ENCODE measurements at regions not wholly inside any gene's neighbourhood (a gene's known extent, or its start where the extent isn't known, plus 50 kb on each side); places are given as distances from the start of the nearest gene placed in this dataset.

DNA sequence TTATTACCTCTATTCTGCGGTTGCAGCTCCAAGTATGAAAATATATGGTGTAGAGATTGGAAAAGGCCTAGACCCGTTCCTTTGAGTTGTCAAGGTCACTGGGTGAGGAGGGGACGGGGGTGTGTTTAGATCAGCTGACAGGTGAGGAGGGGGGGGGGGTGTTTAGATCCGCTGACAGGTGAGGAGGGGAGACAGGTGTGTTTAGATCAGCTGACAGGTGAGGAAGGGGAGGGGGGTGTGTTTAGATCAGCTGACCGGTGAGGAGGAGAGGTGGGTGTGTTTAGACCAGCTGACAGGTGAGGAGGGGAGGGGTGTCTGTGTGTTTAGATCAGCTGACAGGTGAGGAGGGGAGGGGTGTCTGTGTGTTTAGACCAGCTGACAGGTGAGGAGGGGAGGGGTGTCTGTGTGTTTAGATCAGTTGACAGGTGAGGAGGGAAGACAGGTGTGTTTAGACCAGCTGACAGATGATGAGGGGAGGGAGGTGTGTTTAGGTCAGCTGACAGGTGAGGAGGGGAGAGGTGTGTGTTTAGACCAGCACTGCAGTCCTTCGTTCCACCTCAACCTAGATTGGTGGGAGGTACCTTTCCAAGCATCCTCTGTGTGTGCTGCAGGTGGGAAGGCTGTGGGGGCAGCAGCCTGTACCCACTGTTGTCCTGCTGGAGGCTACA is 655.0 kb upstream of the ADARB2 start:
- no peaks in the 10 kb centered on the region for H3K27me3 ChIP-seq
- no peak overlapping the region for H3K27ac ChIP-seq
- no peaks in the 10 kb centered on the region for H3K36me3 ChIP-seq
- no peak for DNase-seq (ENCODE audit: low spot score in 2 of 2)
- WGBS = 55% methylated on average over 5 of the region's 6 CpGs
- no peaks in the 10 kb centered on the region for H3K9me3 ChIP-seq
- no peak overlapping the region for H3K4me3 ChIP-seq
- H3K4me1 ChIP-seq = no peaks in the 10 kb centered on the region
- TF ChIP-seq POLR2A (IDR thresholded peaks at IDR 0.05) (no peak), POLR2AphosphoS5 (IDR thresholded peaks at IDR 0.05) (no peak), EP300 (IDR thresholded peaks at IDR 0.05) (no peak)
- TF ChIP-seq, protein P1, sequence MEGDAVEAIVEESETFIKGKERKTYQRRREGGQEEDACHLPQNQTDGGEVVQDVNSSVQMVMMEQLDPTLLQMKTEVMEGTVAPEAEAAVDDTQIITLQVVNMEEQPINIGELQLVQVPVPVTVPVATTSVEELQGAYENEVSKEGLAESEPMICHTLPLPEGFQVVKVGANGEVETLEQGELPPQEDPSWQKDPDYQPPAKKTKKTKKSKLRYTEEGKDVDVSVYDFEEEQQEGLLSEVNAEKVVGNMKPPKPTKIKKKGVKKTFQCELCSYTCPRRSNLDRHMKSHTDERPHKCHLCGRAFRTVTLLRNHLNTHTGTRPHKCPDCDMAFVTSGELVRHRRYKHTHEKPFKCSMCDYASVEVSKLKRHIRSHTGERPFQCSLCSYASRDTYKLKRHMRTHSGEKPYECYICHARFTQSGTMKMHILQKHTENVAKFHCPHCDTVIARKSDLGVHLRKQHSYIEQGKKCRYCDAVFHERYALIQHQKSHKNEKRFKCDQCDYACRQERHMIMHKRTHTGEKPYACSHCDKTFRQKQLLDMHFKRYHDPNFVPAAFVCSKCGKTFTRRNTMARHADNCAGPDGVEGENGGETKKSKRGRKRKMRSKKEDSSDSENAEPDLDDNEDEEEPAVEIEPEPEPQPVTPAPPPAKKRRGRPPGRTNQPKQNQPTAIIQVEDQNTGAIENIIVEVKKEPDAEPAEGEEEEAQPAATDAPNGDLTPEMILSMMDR (IDR thresholded peaks at IDR 0.05) = no peak

DNA sequence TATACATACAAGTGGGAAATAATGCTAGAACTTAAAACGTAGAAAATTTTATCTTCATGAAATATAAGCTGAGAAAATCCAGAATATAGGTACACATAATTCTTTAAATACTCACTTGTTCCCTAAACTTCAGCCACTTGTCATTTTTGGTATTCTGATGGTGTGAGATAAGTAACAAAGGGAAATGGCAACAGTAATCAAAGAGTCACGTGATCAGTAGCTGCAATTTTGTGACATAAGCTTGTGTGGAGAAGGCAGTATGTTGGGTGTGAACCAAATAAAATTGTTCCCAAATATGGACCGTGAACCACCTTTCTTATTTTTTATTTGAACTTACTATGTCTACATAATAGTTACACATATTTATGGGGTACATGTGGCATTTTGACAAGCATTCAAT is 650.3 kb upstream of the ADARB2 start:
- no peak for DNase-seq (ENCODE audit: low spot score in 2 of 2)
- 66% methylated on average over 3 of the region's 3 CpGs for WGBS
- Histone ChIP-seq H3K4me3 (no peak overlapping the region), H3K27me3 (no peaks in the 10 kb centered on the region), H3K36me3 (no peaks in the 10 kb centered on the region), H3K9me3 (no peaks in the 10 kb centered on the region), H3K27ac (no peak overlapping the region), H3K4me1 (no peaks in the 10 kb centered on the region)
- TF ChIP-seq EP300 (IDR thresholded peaks at IDR 0.05) (no peak), POLR2AphosphoS5 (IDR thresholded peaks at IDR 0.05) (no peak), POLR2A (IDR thresholded peaks at IDR 0.05) (no peak)
- TF ChIP-seq, protein P1 (IDR thresholded peaks at IDR 0.05) = no peak

DNA sequence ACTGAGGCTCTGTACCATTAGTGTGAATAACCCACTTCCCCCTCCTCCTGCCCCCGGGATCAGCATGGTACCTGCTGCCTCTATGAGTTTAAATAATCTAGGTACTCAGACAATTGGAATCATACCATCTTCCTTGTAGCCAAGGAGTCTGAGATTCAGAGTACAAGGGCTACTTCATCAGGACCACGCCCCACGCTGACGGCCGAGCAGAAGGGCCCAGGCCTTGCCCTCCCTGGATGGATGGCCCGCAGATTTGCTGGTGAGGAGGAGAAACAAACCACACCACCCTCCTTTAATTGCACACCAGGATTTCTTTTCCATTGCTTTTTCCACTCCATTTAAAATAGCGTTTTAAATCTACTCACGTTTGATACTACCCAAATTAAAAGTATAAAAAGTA is 649.9 kb upstream of the ADARB2 start:
- Histone ChIP-seq H3K36me3 (no peaks in the 10 kb centered on the region), H3K4me1 (no peaks in the 10 kb centered on the region), H3K4me3 (no peak overlapping the region), H3K27me3 (no peaks in the 10 kb centered on the region), H3K9me3 (no peaks in the 10 kb centered on the region), H3K27ac (no peak overlapping the region)
- DNase-seq (ENCODE audit: low spot score in 2 of 2) = no peak
- WGBS = 72% methylated on average over 8 of the region's 8 CpGs
- TF ChIP-seq EP300 (IDR thresholded peaks at IDR 0.05) (no peak), POLR2A (IDR thresholded peaks at IDR 0.05) (no peak), POLR2AphosphoS5 (IDR thresholded peaks at IDR 0.05) (no peak)
- TF ChIP-seq, protein P1 (IDR thresholded peaks at IDR 0.05) = no peak

DNA sequence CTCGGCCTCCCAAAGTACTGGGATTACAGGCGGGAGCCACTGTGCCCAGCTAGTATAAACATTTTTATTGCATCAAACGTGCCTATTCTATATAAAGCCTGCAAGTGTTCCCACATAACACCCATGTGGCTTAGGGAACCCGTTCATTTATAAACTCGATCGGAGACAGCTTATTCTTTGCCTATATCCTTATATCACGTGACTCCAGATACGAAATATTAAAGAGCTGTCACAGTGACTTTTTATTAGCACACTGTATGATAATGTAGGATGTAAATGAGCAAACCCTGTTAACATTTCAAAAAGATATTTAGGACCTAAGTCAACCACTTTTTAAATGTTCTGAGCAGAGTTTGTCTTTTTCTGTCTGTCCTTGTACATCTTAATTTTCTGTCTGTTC is 642.9 kb upstream of the ADARB2 start:
- Histone ChIP-seq H3K9me3 (peaks cover 5% of the 10 kb centered on the region), H3K27me3 (no peaks in the 10 kb centered on the region), H3K4me1 (no peaks in the 10 kb centered on the region), H3K36me3 (no peaks in the 10 kb centered on the region), H3K4me3 (no peak overlapping the region), H3K27ac (no peak overlapping the region)
- DNase-seq (ENCODE audit: low spot score in 2 of 2) = no peak
- no peak for TF ChIP-seq POLR2AphosphoS5 (IDR thresholded peaks at IDR 0.05)
- no peak for TF ChIP-seq EP300 (IDR thresholded peaks at IDR 0.05)
- TF ChIP-seq, protein P1 (IDR thresholded peaks at IDR 0.05) = no peak
- TF ChIP-seq POLR2A (IDR thresholded peaks at IDR 0.05) = no peak
- 86% methylated on average over 8 of the region's 8 CpGs for WGBS

DNA sequence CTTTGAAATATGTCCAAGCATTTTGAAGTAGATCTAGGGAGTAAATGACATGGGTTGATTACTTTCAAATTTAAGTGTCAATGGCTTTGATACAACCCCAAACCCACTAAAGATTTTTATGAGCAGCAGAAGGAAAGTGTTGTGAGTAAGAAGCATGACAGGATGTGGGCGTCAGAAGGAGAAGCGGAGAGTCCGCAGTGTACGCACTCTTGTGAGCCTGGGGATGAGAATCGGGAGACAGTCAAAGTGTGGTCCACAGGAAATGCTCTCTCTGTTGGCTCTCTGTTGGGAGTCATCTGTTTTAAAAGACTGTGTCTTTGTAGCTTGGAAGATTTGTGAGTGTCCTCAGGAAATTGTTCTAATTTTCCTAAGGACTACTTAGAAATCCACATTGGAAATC is 629.8 kb upstream of the ADARB2 start:
- no peaks in the 10 kb centered on the region for H3K27me3 ChIP-seq
- H3K4me3 ChIP-seq = no peak overlapping the region
- no peak for TF ChIP-seq POLR2A (IDR thresholded peaks at IDR 0.05)
- TF ChIP-seq, protein P1 (IDR thresholded peaks at IDR 0.05) = no peak
- no peak for TF ChIP-seq EP300 (IDR thresholded peaks at IDR 0.05)
- TF ChIP-seq POLR2AphosphoS5 (IDR thresholded peaks at IDR 0.05) = no peak
- 74% methylated on average over 5 of the region's 5 CpGs for WGBS
- no peaks in the 10 kb centered on the region for H3K4me1 ChIP-seq
- H3K36me3 ChIP-seq = no peaks in the 10 kb centered on the region
- H3K27ac ChIP-seq = no peak overlapping the region
- no peaks in the 10 kb centered on the region for H3K9me3 ChIP-seq
- DNase-seq (ENCODE audit: low spot score in 2 of 2) = no peak

Measured in suprapubic skin (tissue), 4 donors.